ENCODE measurements at regions not wholly inside any gene's neighbourhood (a gene's known extent, or its start where the extent isn't known, plus 50 kb on each side); places are given as distances from the start of the nearest gene placed in this dataset.

DNA sequence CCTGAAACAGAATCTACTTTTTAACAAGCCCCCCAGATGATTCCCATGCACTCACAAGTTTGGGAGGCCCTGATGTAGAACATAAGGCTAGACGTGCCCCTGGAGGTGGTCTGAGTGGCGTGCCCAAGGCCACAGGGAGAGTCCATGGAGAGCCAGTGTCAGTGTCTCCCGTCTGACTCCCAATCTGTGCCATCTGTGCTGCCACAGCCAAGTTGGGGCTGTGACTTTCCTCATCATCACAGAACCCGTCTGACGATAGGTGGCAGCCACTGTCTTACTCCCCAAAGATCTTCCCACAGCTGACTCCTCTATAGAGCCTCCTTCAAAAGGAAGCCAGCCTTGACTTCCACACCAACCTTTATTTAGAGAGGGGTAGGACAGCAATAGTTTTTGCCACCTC lies 470.5 kb downstream of the SOX6 start:
- no peak for DNase-seq (ENCODE audit: low read depth)
- H3K4me3 ChIP-seq (replicated peaks; ENCODE audit: low read depth, low read length) = no peak overlapping the region
- TF ChIP-seq, protein P1, sequence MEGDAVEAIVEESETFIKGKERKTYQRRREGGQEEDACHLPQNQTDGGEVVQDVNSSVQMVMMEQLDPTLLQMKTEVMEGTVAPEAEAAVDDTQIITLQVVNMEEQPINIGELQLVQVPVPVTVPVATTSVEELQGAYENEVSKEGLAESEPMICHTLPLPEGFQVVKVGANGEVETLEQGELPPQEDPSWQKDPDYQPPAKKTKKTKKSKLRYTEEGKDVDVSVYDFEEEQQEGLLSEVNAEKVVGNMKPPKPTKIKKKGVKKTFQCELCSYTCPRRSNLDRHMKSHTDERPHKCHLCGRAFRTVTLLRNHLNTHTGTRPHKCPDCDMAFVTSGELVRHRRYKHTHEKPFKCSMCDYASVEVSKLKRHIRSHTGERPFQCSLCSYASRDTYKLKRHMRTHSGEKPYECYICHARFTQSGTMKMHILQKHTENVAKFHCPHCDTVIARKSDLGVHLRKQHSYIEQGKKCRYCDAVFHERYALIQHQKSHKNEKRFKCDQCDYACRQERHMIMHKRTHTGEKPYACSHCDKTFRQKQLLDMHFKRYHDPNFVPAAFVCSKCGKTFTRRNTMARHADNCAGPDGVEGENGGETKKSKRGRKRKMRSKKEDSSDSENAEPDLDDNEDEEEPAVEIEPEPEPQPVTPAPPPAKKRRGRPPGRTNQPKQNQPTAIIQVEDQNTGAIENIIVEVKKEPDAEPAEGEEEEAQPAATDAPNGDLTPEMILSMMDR (IDR thresholded peaks at IDR 0.05; ENCODE audit: low read length, missing control alignments) = no peak

DNA sequence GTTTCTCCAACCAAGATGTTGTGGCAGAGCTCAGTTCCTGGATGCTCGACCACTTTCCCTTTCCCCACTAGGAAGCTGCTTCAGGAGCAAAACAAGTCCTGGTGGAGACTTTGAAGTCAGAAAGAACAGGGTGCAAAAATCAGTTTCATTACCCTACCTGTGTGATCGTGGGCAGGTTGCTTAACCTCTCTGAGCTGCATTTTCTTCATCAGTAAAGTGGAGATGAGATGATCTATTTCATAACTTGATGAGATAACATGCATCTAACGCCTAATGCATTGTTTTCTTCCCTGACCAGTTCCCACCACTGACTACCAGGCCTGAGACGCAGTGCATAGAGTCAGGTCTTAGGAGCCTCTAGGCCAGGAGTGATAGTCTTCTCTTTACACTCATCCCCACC lies 470.0 kb downstream of the SOX6 start:
- no peak overlapping the region for H3K4me3 ChIP-seq (replicated peaks; ENCODE audit: low read depth, low read length)
- TF ChIP-seq, protein P1 (IDR thresholded peaks at IDR 0.05; ENCODE audit: low read length, missing control alignments) = no peak
- DNase-seq (ENCODE audit: low read depth) = no peak

DNA sequence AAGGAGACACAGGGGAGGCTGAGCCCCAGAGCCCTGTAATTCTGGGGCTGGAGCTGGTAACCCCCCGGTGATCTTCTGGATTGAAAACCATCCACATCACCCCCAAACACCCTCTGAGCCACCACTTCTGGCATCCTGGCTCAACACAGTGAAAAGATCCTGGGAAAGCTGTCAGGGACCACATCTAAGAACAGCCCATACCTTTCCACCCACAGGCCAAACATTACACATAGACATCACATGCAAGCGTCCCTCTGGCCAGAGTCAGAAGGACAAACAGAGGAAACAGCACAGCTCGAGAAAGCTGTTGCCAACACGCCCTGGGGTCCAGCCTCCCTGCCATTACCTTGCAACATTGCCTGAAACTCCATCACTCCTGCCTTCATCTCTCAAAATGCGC lies 469.5 kb downstream of the SOX6 start:
- H3K4me3 ChIP-seq (replicated peaks; ENCODE audit: low read depth, low read length) = no peak overlapping the region
- DNase-seq (ENCODE audit: low read depth) = no peak
- TF ChIP-seq, protein P1 (IDR thresholded peaks at IDR 0.05; ENCODE audit: low read length, missing control alignments) = no peak

DNA sequence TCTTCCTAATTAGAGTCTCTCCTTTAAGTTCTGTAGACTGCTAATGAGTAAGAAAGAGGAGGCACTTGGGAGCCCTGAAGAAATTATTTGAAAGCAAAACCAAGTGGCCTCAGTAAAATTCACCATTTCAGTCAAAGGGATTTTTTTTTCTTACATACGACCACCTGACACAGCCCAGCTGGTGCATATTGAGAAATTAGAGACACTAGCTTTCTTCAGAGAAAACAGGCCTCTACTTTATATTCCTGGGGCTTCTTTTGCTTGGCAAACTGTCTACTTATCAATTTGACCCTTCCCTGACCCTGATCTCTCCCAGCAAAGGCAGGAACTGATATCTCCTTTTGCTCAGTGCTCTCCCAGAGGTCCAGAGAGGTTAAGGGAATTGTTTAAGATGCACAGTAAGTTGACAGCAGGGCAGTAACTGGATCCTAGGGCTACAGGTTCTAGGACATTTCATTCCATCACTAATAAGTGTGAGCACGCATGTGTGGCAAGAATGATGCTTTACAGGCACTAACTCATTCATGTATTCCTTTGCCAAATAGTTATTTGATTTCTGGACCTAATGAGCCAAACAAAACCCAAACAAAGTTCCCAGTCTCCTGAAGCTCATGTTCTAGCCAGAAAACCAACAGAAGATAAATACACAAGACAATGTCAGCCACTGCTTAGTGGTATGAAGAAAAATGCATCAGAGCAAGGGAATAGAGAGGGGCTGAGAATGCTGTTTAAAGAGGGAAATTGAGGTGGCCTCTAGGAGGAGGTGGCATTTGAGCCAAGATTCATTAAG lies 467.6 kb downstream of the SOX6 start:
- no peak overlapping the region for H3K4me3 ChIP-seq (replicated peaks; ENCODE audit: low read depth, low read length)
- DNase-seq (ENCODE audit: low read depth) = no peak
- TF ChIP-seq, protein P1 (IDR thresholded peaks at IDR 0.05; ENCODE audit: low read length, missing control alignments) = no peak

DNA sequence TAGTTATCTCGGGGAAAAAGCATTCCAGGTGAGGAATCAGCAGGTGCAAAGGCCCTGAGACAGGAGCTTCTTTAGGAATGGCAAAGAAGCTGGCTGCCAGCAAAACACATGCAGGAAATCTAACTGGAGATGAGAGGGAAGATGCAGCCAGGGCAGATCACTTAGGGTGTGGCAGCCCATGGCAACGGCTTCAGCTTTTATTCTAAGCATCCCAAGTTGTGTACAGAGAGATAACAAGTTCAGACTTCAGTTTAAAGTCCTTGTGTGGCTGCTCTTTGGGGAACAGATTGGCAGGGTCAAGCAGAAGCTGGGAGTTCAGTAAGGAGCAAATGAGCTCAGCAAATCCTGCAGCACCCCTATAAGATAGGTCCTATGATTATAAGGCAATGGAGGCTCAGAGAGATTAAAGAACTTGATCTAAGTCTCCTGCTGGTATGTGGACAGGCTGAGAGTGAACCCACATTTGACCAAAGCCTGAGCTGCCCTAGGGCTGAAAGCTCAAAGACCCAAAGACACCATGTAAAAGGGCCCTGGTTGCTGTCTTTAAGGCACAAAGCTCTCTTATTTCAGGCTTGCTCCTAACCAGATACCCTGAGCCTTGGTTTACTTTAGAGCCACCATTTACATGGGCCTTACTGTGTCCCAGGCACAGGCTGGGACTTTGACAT lies 466.8 kb downstream of the SOX6 start:
- DNase-seq (ENCODE audit: low read depth) = no peak
- TF ChIP-seq, protein P1 (IDR thresholded peaks at IDR 0.05; ENCODE audit: low read length, missing control alignments) = no peak
- H3K4me3 ChIP-seq (replicated peaks; ENCODE audit: low read depth, low read length) = no peak overlapping the region

DNA sequence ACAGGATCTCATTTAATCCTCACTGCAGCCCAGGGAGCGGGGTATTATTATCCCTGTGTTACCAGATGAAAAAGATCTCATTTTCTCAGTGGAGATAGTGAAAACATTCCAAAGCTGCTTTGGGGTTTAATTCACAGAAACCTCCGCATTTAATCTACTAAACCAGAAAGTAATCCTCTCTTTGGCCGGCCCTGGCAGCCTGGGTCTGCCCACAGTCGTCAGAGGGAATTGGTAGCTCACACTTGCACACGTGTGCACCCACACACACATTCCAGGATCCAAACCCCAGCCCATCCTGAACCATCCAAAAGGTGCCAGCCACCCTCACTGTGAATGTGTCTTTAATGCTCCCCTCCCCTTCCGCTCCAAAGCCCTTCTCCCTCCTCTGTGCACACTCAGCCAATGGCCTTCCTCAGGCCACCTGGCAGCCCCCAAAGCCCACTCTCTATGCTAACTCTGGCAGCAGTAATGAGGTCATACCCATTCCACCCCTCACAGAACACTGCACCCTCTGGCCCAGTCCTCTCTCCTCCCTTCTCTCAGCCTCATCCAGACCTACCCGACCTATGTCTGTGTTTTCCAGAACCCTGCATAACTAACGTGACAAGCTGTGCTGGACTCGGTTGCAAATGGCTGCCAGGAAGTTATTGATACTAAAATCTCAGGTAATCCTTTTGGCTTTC lies 466.2 kb downstream of the SOX6 start:
- H3K4me3 ChIP-seq (replicated peaks; ENCODE audit: low read depth, low read length) = no peak overlapping the region
- TF ChIP-seq, protein P1 (IDR thresholded peaks at IDR 0.05; ENCODE audit: low read length, missing control alignments) = no peak
- DNase-seq (ENCODE audit: low read depth) = no peak

Measured in fibroblast of pulmonary artery (primary cell).